H1 (cell line): ENCODE measurements at regions not wholly inside any gene's neighbourhood (a gene's known extent, or its start where the extent isn't known, plus 50 kb on each side); places are given as distances from the start of the nearest gene placed in this dataset.

ENCODE experiments used
- ATF2 ChIP-seq: IDR thresholded peaks from 2 replicates; pipeline ENCODE4 v1.6.1; 2012; ENCODE audit warnings: low read length, inconsistent platforms
- CREB1 ChIP-seq: IDR thresholded peaks from 2 replicates; pipeline ENCODE4 v1.6.1; 2012; ENCODE audit warnings: inconsistent platforms
- SP4 ChIP-seq: IDR thresholded peaks from 2 replicates; pipeline ENCODE4 v1.6.1; 2012; ENCODE audit warnings: low read length, inconsistent platforms

- no peak for TF ChIP-seq ATF2
- no peak for TF ChIP-seq SP4
- no peak for TF ChIP-seq CREB1
Measured at GRCh38 chr9:135000647-135001245, 83.0 kb upstream of the FCN1 start (continued).
